ENCODE measurements at regions not wholly inside any gene's neighbourhood (a gene's known extent, or its start where the extent isn't known, plus 50 kb on each side); places are given as distances from the start of the nearest gene placed in this dataset.

DNA sequence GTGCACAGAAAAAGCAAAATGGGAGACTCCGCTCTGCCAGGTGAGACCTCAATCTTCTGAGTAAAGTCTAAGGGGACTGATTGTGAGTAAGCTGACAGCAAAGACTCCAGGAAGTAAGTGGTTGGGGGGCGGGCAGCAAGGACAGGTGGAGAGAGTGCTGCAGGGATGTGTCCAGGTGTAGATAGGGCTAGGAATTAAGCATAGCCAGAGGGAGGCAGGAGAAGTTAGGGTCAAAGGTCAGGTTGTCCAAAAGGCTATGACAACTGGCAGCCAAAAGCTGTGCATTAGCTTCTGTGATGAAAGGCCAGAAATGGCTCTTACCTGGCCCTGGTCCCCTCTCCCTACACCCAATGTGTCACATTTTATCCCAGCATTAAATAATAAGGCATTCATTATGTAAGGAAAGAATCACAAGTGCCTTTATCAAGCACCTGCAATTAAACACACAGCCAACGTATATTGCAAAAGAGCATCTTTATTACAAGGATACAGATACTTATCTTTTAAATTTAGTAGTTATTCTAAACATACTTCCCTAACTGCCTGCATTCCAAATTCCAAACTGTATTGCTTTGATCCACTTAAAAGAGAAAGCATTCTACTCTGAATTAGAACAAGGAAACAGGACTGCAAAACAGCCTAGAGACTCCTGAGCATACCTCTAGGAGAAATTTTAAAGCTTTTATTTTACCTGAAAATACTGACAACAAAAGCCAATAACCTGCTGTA lies 247.9 kb downstream of the IRS1 start:
- DNase-seq (ENCODE audit: extremely low spot score) = no peak
- TF ChIP-seq CTCF (IDR thresholded peaks at IDR 0.05) = no peak
- no peak for TF ChIP-seq POLR2AphosphoS5 (IDR thresholded peaks at IDR 0.05)
- no peak for TF ChIP-seq EP300 (IDR thresholded peaks at IDR 0.05)
- no peak for TF ChIP-seq POLR2A (IDR thresholded peaks at IDR 0.05; ENCODE audit: low read depth)
- H3K9me3 ChIP-seq = no peaks in the 10 kb centered on the region
- no peak overlapping the region for H3K27ac ChIP-seq (replicated peaks in 1 of 4)
- intact Hi-C loops (cut with DNase I) = no loop called here
- no peaks in the 10 kb centered on the region for H3K4me1 ChIP-seq
- no peaks in the 10 kb centered on the region for H3K36me3 ChIP-seq
- no peak overlapping the region for H3K4me3 ChIP-seq
- H3K27me3 ChIP-seq = no peaks in the 10 kb centered on the region
- 92% methylated on average over 3 of the region's 3 CpGs for WGBS

DNA sequence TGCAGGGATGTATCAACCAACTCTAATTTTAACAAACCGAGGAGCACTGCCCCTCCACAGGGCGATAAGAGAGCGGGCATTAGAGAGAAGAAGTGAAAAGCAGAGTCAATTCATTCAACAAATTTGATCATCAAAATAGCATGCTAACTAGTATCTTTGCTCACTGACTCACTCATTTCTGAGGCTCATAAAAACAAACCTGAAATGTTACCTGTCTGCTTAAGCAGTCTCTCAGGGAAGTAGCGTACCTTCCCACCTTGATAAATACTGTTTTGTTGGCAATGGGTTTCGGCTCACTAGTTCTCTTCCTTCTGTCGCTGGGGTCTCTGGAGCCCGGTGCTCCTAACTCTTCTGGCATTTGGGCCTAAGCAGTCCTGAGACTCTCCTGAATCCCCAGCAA lies 248.8 kb downstream of the IRS1 start:
- Histone ChIP-seq H3K36me3 (no peaks in the 10 kb centered on the region), H3K27ac (replicated peaks in 1 of 4) (no peak overlapping the region), H3K4me3 (no peak overlapping the region), H3K27me3 (no peaks in the 10 kb centered on the region), H3K9me3 (no peaks in the 10 kb centered on the region), H3K4me1 (no peaks in the 10 kb centered on the region)
- 93% methylated on average over 7 of the region's 7 CpGs for WGBS
- TF ChIP-seq POLR2A (IDR thresholded peaks at IDR 0.05; ENCODE audit: low read depth) (no peak), CTCF (IDR thresholded peaks at IDR 0.05) (no peak), POLR2AphosphoS5 (IDR thresholded peaks at IDR 0.05) (no peak), EP300 (IDR thresholded peaks at IDR 0.05) (no peak)
- intact Hi-C loops (cut with DNase I) = no loop called here
- DNase-seq (ENCODE audit: extremely low spot score) = no peak

DNA sequence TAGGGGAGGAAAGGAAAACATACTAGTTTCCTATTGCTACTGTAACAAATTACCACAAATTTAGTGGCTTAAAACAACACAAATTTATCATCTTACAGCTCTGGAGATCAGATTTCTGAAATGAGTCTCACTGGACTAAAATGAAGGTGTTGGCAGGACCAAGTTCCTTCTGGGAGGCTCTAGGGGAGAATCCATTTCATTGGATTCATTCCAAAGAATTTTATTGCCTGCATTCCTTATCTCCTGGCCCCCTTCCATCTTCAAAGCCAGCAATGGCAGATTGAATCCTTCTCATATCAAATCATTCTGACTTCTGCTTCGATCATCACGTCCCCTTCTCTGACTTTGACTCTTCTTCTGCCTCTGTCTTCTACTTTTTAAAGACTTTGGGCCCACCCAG lies 250.9 kb downstream of the IRS1 start:
- Histone ChIP-seq H3K9me3 (no peaks in the 10 kb centered on the region), H3K27me3 (no peaks in the 10 kb centered on the region), H3K36me3 (no peaks in the 10 kb centered on the region), H3K27ac (replicated peaks in 1 of 4) (no peak overlapping the region), H3K4me1 (no peaks in the 10 kb centered on the region), H3K4me3 (no peak overlapping the region)
- TF ChIP-seq EP300 (IDR thresholded peaks at IDR 0.05) (no peak), POLR2AphosphoS5 (IDR thresholded peaks at IDR 0.05) (no peak), POLR2A (IDR thresholded peaks at IDR 0.05; ENCODE audit: low read depth) (no peak), CTCF (IDR thresholded peaks at IDR 0.05) (no peak)
- no peak for DNase-seq (ENCODE audit: extremely low spot score)
- 63% methylated on average over 2 of the region's 2 CpGs for WGBS
- intact Hi-C loops (cut with DNase I) = no loop called here

DNA sequence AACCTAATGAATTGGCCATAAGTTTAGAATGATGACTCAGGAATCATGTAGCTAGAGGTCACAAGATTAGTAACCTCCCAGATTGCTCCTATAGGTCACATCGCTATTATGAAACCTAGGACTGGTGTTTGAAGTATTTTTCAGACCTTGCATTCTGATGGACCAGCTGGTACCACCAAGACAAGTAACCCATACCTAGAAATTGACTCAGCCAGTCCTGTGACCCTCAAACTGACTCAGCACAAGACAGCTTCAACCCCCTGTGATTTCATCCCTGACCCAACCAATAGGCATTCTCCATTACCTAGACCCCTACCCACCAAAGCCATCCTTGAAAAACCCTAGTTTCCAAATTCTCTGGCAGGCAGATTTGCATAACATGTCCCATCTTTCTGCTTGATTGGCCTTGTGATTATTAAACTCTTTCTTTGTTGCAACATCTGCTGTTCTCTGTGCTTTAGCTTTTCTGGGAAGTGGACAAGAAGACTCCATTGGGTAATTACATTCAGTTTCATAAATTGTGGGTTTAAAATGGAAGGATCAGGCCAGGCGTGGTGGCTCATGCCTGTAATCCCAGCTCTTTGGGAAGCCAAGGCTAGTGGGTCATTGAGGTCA lies 254.9 kb downstream of the IRS1 start:
- DNase-seq (ENCODE audit: extremely low spot score) = no peak
- no peaks in the 10 kb centered on the region for H3K27me3 ChIP-seq
- TF ChIP-seq CTCF (IDR thresholded peaks at IDR 0.05) (no peak), POLR2A (IDR thresholded peaks at IDR 0.05; ENCODE audit: low read depth) (no peak), EP300 (IDR thresholded peaks at IDR 0.05) (no peak), POLR2AphosphoS5 (IDR thresholded peaks at IDR 0.05) (no peak)
- no peak overlapping the region for H3K27ac ChIP-seq (replicated peaks in 1 of 4)
- no peaks in the 10 kb centered on the region for H3K36me3 ChIP-seq
- H3K9me3 ChIP-seq = no peaks in the 10 kb centered on the region
- WGBS = 89% methylated on average over 2 of the region's 2 CpGs
- H3K4me3 ChIP-seq = no peak overlapping the region
- intact Hi-C loops (cut with DNase I) = no loop called here
- H3K4me1 ChIP-seq = peaks cover 0 to 6% (median 0%) of the 10 kb centered on the region in 4 donors

Measured in esophagus muscularis mucosa (tissue), 4 donors.